ENCODE measurements at regions not wholly inside any gene's neighbourhood (a gene's known extent, or its start where the extent isn't known, plus 50 kb on each side); places are given as distances from the start of the nearest gene placed in this dataset.

DNA sequence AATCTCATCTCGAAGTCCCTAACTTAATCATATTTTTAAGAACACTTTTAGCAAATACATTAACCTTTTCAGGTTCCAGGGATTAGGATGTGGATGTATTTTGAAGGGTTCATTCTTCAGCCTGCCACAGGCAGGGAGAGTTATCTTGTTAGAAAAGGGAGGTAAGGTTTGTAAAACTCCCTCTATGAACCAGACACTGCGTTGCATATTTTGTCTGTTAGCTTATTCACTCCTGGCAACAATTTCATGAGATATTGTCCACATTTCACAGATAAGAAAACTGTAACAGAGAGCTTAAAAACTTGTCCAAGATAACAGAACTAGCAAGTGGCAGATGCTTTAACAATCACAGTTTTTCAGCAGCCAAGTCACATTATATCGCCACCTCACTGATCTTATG, 155.4 kb downstream of the DIPK2A start:
- H3K23me2 ChIP-seq (ENCODE audit: insufficient read length, low read depth, low read length, poor library complexity, severe bottlenecking), result no peaks in the 10 kb centered on the region
- no peaks in the 10 kb centered on the region for H3K27me3 Mint-ChIP-seq (ENCODE audit: low read depth)
- H3K79me1 ChIP-seq (ENCODE audit: insufficient read depth, low read depth, low read length, poor library complexity, severe bottlenecking), result no peaks in the 10 kb centered on the region
- no peak overlapping the region for H3K56ac ChIP-seq (ENCODE audit: insufficient read length, low read depth, low read length)
- no peaks in the 10 kb centered on the region for H3K27me3 ChIP-seq (ENCODE audit: insufficient read depth, low read length)
- no peak overlapping the region for H2AFZ ChIP-seq (ENCODE audit: low read length)
- H3K9me3 Mint-ChIP-seq, result peaks cover 6 to 8% of the 10 kb centered on the region in 2 experiments; a peak in 4 of 5 replicates
- H3K4me1 ChIP-seq (ENCODE audit: insufficient read depth, low read length), result peaks cover 3% of the 10 kb centered on the region; the same call in 1 of the 2 replicates
- H2BK120ac ChIP-seq (ENCODE audit: low read depth, low read length, poor library complexity, severe bottlenecking), result no peak overlapping the region
- H3T11ph ChIP-seq (ENCODE audit: low read length), result no peak overlapping the region
- H4K91ac ChIP-seq (ENCODE audit: insufficient read length, low read depth, low read length), result no peak overlapping the region
- H3K4ac ChIP-seq (ENCODE audit: low read depth, low read length), result no peak overlapping the region
- DNase-seq, result no peak
- no peak overlapping the region for H4K8ac ChIP-seq (replicated peaks; ENCODE audit: insufficient read length, low read depth, low read length)
- H3K4me1 Mint-ChIP-seq, result peaks cover 17 to 18% of the 10 kb centered on the region in 2 experiments
- no peak overlapping the region for H3K27ac Mint-ChIP-seq
- H3K14ac ChIP-seq (ENCODE audit: insufficient read depth, low read length), result no peak overlapping the region
- no peak overlapping the region for H3K27ac ChIP-seq (ENCODE audit: insufficient read length, low read depth, low read length)
- no peaks in the 10 kb centered on the region for H3K79me2 ChIP-seq (ENCODE audit: insufficient read depth, low read length)
- no peak overlapping the region for H2BK15ac ChIP-seq (ENCODE audit: low read depth, low read length)
- H3K4me2 ChIP-seq (ENCODE audit: insufficient read depth, insufficient read length, low read length), result no peak overlapping the region
- TF ChIP-seq, protein P1, sequence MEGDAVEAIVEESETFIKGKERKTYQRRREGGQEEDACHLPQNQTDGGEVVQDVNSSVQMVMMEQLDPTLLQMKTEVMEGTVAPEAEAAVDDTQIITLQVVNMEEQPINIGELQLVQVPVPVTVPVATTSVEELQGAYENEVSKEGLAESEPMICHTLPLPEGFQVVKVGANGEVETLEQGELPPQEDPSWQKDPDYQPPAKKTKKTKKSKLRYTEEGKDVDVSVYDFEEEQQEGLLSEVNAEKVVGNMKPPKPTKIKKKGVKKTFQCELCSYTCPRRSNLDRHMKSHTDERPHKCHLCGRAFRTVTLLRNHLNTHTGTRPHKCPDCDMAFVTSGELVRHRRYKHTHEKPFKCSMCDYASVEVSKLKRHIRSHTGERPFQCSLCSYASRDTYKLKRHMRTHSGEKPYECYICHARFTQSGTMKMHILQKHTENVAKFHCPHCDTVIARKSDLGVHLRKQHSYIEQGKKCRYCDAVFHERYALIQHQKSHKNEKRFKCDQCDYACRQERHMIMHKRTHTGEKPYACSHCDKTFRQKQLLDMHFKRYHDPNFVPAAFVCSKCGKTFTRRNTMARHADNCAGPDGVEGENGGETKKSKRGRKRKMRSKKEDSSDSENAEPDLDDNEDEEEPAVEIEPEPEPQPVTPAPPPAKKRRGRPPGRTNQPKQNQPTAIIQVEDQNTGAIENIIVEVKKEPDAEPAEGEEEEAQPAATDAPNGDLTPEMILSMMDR (conservative IDR thresholded peaks at IDR 0.05), result no peak
- H3K36me3 Mint-ChIP-seq (ENCODE audit: insufficient read depth in 1 of 3, low read depth in 3 of 3), result peaks cover 0 to 11% (median 0%) of the 10 kb centered on the region in 3 experiments; a peak in 3 of 7 replicates
- H2BK5ac ChIP-seq (ENCODE audit: insufficient read length, low read length), result no peak overlapping the region
- no peaks in the 10 kb centered on the region for H4K20me1 ChIP-seq (ENCODE audit: control insufficient read depth, insufficient read depth, insufficient read length)
- no peak overlapping the region for H4K5ac ChIP-seq (ENCODE audit: insufficient read length, low read depth, low read length)
- no peak overlapping the region for H3K9ac ChIP-seq (ENCODE audit: extremely low read depth, insufficient read length, low read length)
- H3K23ac ChIP-seq (ENCODE audit: insufficient read length, low read depth, low read length), result no peak overlapping the region
- H2BK20ac ChIP-seq (ENCODE audit: low read depth, low read length, poor library complexity, severe bottlenecking), result no peak overlapping the region
- H3K9me3 ChIP-seq (ENCODE audit: control insufficient read depth, low read depth, low read length), result no peaks in the 10 kb centered on the region
- no peak overlapping the region for H2BK12ac ChIP-seq (ENCODE audit: insufficient read length, low read depth, low read length)
- no peak overlapping the region for H2AK5ac ChIP-seq (ENCODE audit: insufficient read length, low read length)
- H3K18ac ChIP-seq (ENCODE audit: insufficient read length, low read depth, low read length), result no peak overlapping the region
- no peak overlapping the region for H3K4me3 Mint-ChIP-seq
- no CpG with 5 or more reads among the region's 3 CpGs for WGBS (ENCODE audit: extremely low coverage, insufficient read length, low lambda C conversion rate)

Data from H9 (cell line).